GM12878 (cell line): ENCODE measurements at regions not wholly inside any gene's neighbourhood (a gene's known extent, or its start where the extent isn't known, plus 50 kb on each side); places are given as distances from the start of the nearest gene placed in this dataset.

Experiments
- ATAC-seq: fragments of 200-7000 bp; cut with Tn5 transposase; 3 replicates; pipeline ENCODE4 v1.9.1; 2020; ENCODE audit warnings: mild to moderate bottlenecking, moderate library complexity
- BruUV-seq: library from RNA; stranded (reverse); fragments of 400-500 nt; replicated peaks from 2 replicates; lab custom pipeline; 2021; lab: Mats Ljungman, UMichigan
- CTCF ChIA-PET: fragments of 300-600 bp; sonication (Branson Sonifier 250); formaldehyde crosslinking; extraction: SDS; loops from one replicate; lab custom pipeline; 2021; ENCODE audit warnings: inconsistent platforms; lab: Yijun Ruan, JAX
- POLR2A ChIA-PET: fragments of 350-600 bp; formaldehyde crosslinking; extraction: SDS; loops from one replicate; lab custom pipeline; 2021; ENCODE audit warnings: inconsistent platforms; lab: Charles Lee
- RAD21 ChIA-PET: fragments of 300-600 bp; sonication (Branson Sonifier 250); formaldehyde crosslinking; loops from one replicate; lab custom pipeline; 2023; ENCODE audit warnings: antibody characterized with exemption; ENCODE audit not compliant: unreplicated experiment; lab: Charles Lee
- SMC1A ChIA-PET: fragments of 300-600 bp; sonication (Branson Sonifier 250); formaldehyde crosslinking; loops from one replicate; lab custom pipeline; 2023; ENCODE audit not compliant: unreplicated experiment, uncharacterized antibody; lab: Charles Lee
- DNase-seq: peaks from one replicate; pipeline ENCODE4 v3.0.0-alpha.2; 2011; ENCODE audit warnings: low read depth, low spot score
- FAIRE-seq: peaks from 3 replicates; lab custom pipeline; 2011; peaks lifted over from hg19 to GRCh38; lab: Jason Lieb, UNC
- H2AFZ ChIP-seq: 2 replicates; pipeline ENCODE4 v1.6.0; 2011; ENCODE audit warnings: low read depth, low read length, control low read depth; ENCODE audit not compliant: control insufficient read depth
- H3K27ac ChIP-seq: 2 replicates; pipeline ENCODE4 v1.5.1; 2011; ENCODE audit warnings: control low read depth; ENCODE audit not compliant: control insufficient read depth, insufficient read depth
- H3K27me3 ChIP-seq, 2 experiments: replicated peaks in 1 of 2; 2 replicates each; pipeline versions ENCODE4 v1.6.0 to v1.6.1; 2011; ENCODE audit warnings: low read length in 1 of 2; ENCODE audit not compliant: control insufficient read depth in 2 of 2, insufficient read depth in 2 of 2
- H3K36me3 ChIP-seq, 2 experiments: 2 replicates each; pipeline ENCODE4 v1.5.1; 2011; ENCODE audit warnings: low read length in 1 of 2; ENCODE audit not compliant: control insufficient read depth in 2 of 2, insufficient read depth in 2 of 2
- H3K4me1 ChIP-seq: 2 replicates; pipeline ENCODE4 v1.6.1; 2011; ENCODE audit warnings: mild to moderate bottlenecking, low read length, moderate library complexity, mixed read lengths; ENCODE audit not compliant: control insufficient read depth, insufficient read depth
- H3K4me2 ChIP-seq: 2 replicates; pipeline ENCODE4 v1.6.0; 2011; ENCODE audit warnings: control low read depth; ENCODE audit not compliant: control insufficient read depth, insufficient read depth
- H3K4me3 ChIP-seq: fragments of 200-600 bp; sonication (generic); 2 replicates; pipeline ENCODE4 v1.5.1; 2016
- H3K79me2 ChIP-seq: 2 replicates; pipeline ENCODE4 v1.6.0; 2011; ENCODE audit warnings: low read length; ENCODE audit not compliant: control insufficient read depth, insufficient read depth
- H3K9ac ChIP-seq: 2 replicates; pipeline ENCODE4 v1.8.0; 2011; ENCODE audit warnings: low read length, control low read depth, mixed read lengths; ENCODE audit not compliant: control insufficient read depth, insufficient read depth
- H3K9me3 ChIP-seq: replicated peaks from 3 replicates; pipeline ENCODE4 v1.5.1; 2011; ENCODE audit warnings: mild to moderate bottlenecking, low read length; ENCODE audit not compliant: control insufficient read depth, insufficient read depth
- H4K20me1 ChIP-seq: 2 replicates; pipeline ENCODE4 v1.6.0; 2011; ENCODE audit not compliant: control insufficient read depth, insufficient read depth
- BCL11A ChIP-seq: IDR thresholded peaks from 2 replicates; pipeline ENCODE4 v1.6.1; 2011; ENCODE audit warnings: low read depth, low read length
- BMI1 ChIP-seq: fragments of 450-650 bp; IDR thresholded peaks from 2 replicates; pipeline ENCODE4 v1.6.1; 2016; ENCODE audit warnings: mild to moderate bottlenecking, moderate library complexity, borderline replicate concordance
- HDAC2 ChIP-seq: fragments of 200-600 bp; sonication (generic); IDR thresholded peaks from 2 replicates; pipeline ENCODE4 v1.6.1; 2017
- HDAC6 ChIP-seq: fragments of 200-600 bp; sonication (generic); IDR thresholded peaks from one replicate; pipeline ENCODE4 v1.8.0; 2017; ENCODE audit warnings: antibody characterized with exemption; ENCODE audit not compliant: unreplicated experiment
- NFIC ChIP-seq: IDR thresholded peaks from 2 replicates; pipeline ENCODE4 v1.6.1; 2012; ENCODE audit warnings: low read depth, mild to moderate bottlenecking, inconsistent platforms, low read length, moderate library complexity
- POLR2AphosphoS2 ChIP-seq: IDR thresholded peaks from 2 replicates; pipeline ENCODE4 v1.6.1; 2011; ENCODE audit warnings: low read depth, mild to moderate bottlenecking, low read length, improper control_type of control experiment, moderate library complexity
- POU2F2 ChIP-seq: IDR thresholded peaks from 3 replicates; pipeline ENCODE4 v1.6.1; 2011; ENCODE audit warnings: low read depth, mild to moderate bottlenecking, low read length, borderline replicate concordance
- RB1 ChIP-seq: fragments of 450-650 bp; formaldehyde crosslinking; IDR thresholded peaks from 2 replicates; pipeline ENCODE4 v1.6.1; 2017; ENCODE audit warnings: mild to moderate bottlenecking, borderline replicate concordance
- SPI1 ChIP-seq: IDR thresholded peaks from 2 replicates; pipeline ENCODE4 v1.6.1; 2011; ENCODE audit warnings: low read depth, mild to moderate bottlenecking, low read length, moderate library complexity, borderline replicate concordance; ENCODE audit not compliant: insufficient read depth
- STAT1 ChIP-seq: fragments of 450-650 bp; conservative IDR thresholded peaks from 2 replicates; pipeline ENCODE4 v1.6.1; 2014; ENCODE audit warnings: antibody characterized with exemption, mild to moderate bottlenecking
- SUPT20H ChIP-seq: IDR thresholded peaks from 2 replicates; pipeline ENCODE4 v1.6.1; 2011; ENCODE audit warnings: low read depth, mild to moderate bottlenecking, low read length, moderate library complexity, borderline replicate concordance; ENCODE audit not compliant: control insufficient read depth
- SUZ12 ChIP-seq: fragments of 200-600 bp; sonication (generic); IDR thresholded peaks from one replicate; pipeline ENCODE4 v1.6.1; 2018; ENCODE audit warnings: antibody characterized with exemption, mild to moderate bottlenecking; ENCODE audit not compliant: unreplicated experiment
- WGBS: methylation state at CpG from one replicate; pipeline ENCODE4 v1.1.6; 2016; ENCODE audit warnings: low lambda C conversion rate; ENCODE audit not compliant: insufficient replicate concordance, insufficient coverage; ENCODE audit errors: missing lambda C conversion rate; 5-methylcytosine and 5-hydroxymethylcytosine counted together
- in situ Hi-C: fragments of 300-500 bp; cut with MboI; formaldehyde crosslinking; loops from 9 replicates; pipeline ENCODE4 v1.14.3; 2018; ENCODE audit warnings: mixed read lengths
- intact Hi-C: fragments of 100-400 bp; cut with micrococcal nuclease; formaldehyde crosslinking; loops from one replicate; pipeline ENCODE4 v1.14.2; 2022; ENCODE audit not compliant: unreplicated experiment
- TF ChIP-seq, protein P1 (sequence below): fragments of 450-650 bp; formaldehyde crosslinking; IDR thresholded peaks from 2 replicates; pipeline ENCODE4 v1.5.0; 2022; ENCODE audit warnings: mild to moderate bottlenecking, missing genetic modification characterization

- TF ChIP-seq SUZ12 = no peak
- TF ChIP-seq BCL11A = no peak
- no peak for TF ChIP-seq BMI1
- TF ChIP-seq RB1 = no peak
- no peak for TF ChIP-seq NFIC
- no peak for TF ChIP-seq POLR2AphosphoS2
- no peak for TF ChIP-seq STAT1
- TF ChIP-seq POU2F2 = no peak
- no peak for TF ChIP-seq SPI1
- no peak for TF ChIP-seq HDAC6
- TF ChIP-seq HDAC2 = no peak
- TF ChIP-seq SUPT20H = no peak
- TF ChIP-seq, protein P1, sequence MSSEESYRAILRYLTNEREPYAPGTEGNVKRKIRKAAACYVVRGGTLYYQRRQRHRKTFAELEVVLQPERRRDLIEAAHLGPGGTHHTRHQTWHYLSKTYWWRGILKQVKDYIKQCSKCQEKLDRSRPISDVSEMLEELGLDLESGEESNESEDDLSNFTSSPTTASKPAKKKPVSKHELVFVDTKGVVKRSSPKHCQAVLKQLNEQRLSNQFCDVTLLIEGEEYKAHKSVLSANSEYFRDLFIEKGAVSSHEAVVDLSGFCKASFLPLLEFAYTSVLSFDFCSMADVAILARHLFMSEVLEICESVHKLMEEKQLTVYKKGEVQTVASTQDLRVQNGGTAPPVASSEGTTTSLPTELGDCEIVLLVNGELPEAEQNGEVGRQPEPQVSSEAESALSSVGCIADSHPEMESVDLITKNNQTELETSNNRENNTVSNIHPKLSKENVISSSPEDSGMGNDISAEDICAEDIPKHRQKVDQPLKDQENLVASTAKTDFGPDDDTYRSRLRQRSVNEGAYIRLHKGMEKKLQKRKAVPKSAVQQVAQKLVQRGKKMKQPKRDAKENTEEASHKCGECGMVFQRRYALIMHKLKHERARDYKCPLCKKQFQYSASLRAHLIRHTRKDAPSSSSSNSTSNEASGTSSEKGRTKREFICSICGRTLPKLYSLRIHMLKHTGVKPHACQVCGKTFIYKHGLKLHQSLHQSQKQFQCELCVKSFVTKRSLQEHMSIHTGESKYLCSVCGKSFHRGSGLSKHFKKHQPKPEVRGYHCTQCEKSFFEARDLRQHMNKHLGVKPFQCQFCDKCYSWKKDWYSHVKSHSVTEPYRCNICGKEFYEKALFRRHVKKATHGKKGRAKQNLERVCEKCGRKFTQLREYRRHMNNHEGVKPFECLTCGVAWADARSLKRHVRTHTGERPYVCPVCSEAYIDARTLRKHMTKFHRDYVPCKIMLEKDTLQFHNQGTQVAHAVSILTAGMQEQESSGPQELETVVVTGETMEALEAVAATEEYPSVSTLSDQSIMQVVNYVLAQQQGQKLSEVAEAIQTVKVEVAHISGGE (CRISPR knock-in tag) = no peak
- ChIA-PET RAD21 (no interaction called here), POLR2A (no interaction called here), CTCF (no interaction called here), SMC1A (no interaction called here)
- no peaks in the 10 kb centered on the region for H4K20me1 ChIP-seq
- no peak for FAIRE-seq
- peaks cover 0 to 3% of the 10 kb centered on the region in 2 experiments; a peak in 1 of 4 replicates for H3K27me3 ChIP-seq
- H2AFZ ChIP-seq = no peak overlapping the region
- H3K4me3 ChIP-seq = no peak overlapping the region
- WGBS = 6% methylated on average over 2 of the region's 2 CpGs
- BruUV-seq = no TSS peak
- no peaks in the 10 kb centered on the region for H3K36me3 ChIP-seq
- no peak overlapping the region for H3K9ac ChIP-seq
- no peak overlapping the region for H3K4me2 ChIP-seq
- in situ Hi-C loops (no loop called here), intact Hi-C loops (no loop called here)
- no peaks in the 10 kb centered on the region for H3K4me1 ChIP-seq
- H3K9me3 ChIP-seq = no peaks in the 10 kb centered on the region
- no peak for DNase-seq
- no peak overlapping the region for H3K27ac ChIP-seq
- no peaks in the 10 kb centered on the region for H3K79me2 ChIP-seq
- ATAC-seq = no peak
Observed at GRCh38 chr3:30462721-30463470, 143.5 kb upstream of the TGFBR2 start.
